ENCODE measurements at regions not wholly inside any gene's neighbourhood (a gene's known extent, or its start where the extent isn't known, plus 50 kb on each side); places are given as distances from the start of the nearest gene placed in this dataset.

DNA sequence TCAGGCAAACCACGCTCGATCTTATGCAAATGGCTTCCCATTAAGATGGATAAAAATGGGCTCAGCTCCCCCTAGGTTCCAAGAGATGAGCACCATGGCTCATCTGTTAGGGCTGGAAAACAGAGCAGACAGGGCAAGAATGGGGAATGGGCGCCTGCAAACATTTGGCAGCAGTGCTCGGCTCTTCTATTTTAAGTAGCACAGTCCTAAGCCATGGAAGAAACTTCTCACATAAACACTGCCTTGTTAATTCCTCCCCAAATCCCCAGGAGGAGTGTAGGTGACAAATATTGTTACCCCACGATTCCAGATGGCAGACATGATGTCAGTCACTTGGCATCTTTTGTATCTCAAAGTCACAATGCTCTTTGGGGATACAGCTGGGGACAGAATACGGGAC lies 221.8 kb downstream of the ICE1 start:
- H3K27ac ChIP-seq: no peak overlapping the region
- H3K4me3 ChIP-seq: no peak overlapping the region

DNA sequence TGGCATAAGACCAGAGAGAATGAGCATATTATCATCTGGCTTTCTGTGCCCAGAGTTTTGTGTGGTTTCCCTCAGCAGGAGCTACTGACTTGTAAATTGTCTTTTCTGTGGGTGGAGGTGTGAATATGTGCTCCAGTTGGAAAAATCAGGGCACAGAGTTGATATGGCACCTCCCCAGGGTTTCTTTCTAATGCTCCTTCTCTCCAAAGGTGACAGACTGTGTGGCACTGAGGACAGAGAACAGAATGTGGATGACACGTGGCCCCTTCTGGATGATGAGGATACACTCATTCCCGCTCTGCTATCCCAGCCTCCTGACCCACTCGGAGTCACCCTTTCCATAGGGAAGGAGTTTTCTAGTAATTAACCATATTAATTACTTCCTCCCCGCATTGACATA lies 221.0 kb downstream of the ICE1 start:
- H3K27ac ChIP-seq: no peak overlapping the region
- no peak overlapping the region for H3K4me3 ChIP-seq

DNA sequence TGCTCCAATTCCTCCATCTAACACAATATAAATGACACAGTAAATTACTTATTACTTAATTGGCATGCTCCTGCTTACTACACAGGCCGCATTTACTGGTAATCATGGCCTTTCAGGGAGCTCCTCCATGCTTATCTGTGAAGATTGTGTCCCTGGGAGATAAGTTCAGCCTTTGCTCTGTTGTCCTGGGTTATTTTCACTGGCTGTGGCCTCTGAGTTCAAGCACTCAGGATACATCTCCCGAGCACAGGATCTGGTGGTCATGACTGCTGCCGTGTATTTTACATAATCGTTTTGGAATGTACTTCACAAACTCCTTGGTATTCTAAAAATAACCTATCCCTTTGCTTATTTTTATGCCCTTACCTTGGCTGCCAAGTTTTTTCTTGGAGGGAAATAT lies 215.7 kb downstream of the ICE1 start:
- H3K27ac ChIP-seq: no peak overlapping the region

DNA sequence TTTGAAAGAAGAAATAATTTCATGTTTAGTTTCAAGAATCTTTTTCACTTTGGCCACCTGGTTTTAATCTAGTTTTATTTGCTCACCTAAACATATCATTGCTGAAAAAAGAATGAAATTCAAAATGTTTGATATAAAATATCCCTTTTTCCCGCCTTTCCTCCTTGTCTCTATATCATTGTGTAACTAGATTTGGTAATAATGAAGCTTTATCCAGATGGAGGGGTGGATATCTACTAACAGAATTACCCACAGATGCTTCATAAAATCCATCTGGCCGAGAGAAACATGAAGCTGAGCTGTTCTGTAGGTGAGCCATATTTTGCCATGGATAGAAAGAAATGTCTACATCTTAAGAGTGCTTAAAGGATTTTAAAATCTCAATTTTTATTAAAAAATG lies 214.7 kb downstream of the ICE1 start:
- Histone ChIP-seq H3K27ac (no peak overlapping the region), H3K4me3 (no peak overlapping the region)

More for the DNA sequence above, 215.7 kb downstream of the ICE1 start:
- H3K4me3 ChIP-seq: no peak overlapping the region

GRCh38 chr5:5634817-5635216 lies 212.3 kb downstream of the ICE1 start:
- Histone ChIP-seq H3K4me3 (no peak overlapping the region), H3K27ac (no peak overlapping the region)

DNA sequence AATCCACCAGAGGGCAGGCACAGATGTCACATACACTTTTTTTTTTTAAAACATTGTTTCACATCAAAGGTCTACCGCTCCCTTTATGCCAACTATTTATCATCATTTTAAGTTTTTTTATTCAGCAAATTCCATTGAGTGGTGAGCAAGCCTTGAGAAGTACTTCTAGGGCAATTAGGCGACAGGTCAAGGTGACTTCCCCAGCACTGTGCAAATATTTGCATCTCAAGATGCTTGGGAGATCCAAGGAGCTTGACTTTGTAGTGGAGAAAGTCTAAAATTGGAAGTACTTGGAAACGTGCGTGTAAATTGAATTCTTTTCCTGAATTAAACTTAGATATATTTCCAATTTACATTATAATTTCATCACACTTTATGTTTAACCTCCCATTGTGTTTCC lies 211.1 kb downstream of the ICE1 start:
- no peak overlapping the region for H3K27ac ChIP-seq
- H3K4me3 ChIP-seq: no peak overlapping the region

DNA sequence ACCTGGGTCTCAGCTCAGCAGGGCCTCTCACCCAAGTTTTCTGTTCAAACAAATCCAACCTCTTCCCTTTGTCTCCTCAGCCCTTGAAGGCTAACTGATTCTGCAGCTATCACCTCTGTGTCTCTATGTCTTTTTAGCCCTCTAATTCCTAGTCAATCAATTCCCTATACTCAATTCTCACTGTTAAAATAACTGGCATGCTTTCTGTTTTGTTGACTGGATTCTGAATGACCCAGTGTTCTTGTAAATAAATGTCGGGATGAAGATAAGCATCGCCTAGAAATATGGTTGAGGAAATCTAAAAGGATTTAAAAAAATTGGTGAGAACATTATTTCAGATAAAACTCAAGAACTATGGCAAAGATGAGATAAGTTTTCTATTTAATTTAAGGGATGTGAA lies 210.2 kb downstream of the ICE1 start:
- Histone ChIP-seq H3K27ac (no peak overlapping the region), H3K4me3 (no peak overlapping the region)

GRCh38 chr5:5629607-5629978 lies 207.1 kb downstream of the ICE1 start:
- no peak overlapping the region for H3K27ac ChIP-seq
- no peak overlapping the region for H3K4me3 ChIP-seq

DNA sequence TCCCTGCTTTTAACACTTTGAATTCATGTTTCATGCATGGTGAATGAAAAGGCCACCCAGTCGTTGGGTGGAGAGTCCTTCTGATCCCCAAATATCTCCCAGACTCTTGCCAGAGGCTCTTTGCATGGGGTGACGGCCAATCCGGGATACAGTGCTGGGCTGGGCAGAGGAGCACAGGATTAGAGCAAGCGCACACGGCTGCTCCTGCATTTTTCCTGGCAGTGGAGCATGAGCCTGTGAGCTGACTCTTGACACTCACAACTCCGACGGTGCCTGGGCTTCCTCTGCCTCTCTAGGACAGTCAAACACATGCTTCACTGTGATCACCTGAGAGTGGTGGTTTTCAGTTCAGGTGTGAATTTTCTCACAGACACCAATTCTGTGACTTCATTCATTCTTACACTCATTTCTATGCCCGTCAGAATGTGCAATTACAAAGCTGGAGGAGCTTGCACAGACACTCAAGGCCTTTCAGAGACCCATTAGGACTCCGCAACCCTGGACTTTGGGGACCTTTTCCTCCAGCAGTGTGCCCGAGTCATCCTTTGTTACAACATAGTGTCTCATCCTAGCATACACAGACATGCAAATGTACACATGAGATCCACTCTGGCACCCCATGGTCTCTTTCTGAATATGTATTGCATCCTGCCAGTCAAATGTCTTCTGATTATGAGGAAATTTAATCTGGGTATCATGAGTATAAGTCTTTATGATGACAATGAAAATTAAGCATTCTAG lies 206.6 kb downstream of the ICE1 start:
- H3K4me3 ChIP-seq: no peak overlapping the region
- no peak overlapping the region for H3K27ac ChIP-seq

DNA sequence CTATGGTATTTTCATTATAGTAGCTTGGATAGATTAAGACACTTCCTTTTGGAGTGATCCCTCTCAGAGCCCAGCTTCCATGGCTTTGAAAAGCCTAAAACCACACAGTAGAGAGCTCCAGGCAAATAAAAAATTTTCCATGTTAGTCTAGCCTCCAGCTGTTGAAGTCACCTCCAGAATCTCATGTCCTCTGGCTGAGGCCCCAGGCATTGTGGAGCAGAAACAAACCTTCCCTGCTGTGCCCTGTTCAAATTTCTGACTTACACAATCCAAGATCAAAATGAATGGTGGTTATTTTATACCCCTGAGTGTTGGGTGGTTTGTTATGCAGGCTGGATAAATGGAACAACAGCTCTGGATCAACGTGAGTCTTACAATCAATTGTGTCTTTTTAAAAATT lies 203.9 kb downstream of the ICE1 start:
- H3K27ac ChIP-seq: no peak overlapping the region
- no peak overlapping the region for H3K4me3 ChIP-seq

DNA sequence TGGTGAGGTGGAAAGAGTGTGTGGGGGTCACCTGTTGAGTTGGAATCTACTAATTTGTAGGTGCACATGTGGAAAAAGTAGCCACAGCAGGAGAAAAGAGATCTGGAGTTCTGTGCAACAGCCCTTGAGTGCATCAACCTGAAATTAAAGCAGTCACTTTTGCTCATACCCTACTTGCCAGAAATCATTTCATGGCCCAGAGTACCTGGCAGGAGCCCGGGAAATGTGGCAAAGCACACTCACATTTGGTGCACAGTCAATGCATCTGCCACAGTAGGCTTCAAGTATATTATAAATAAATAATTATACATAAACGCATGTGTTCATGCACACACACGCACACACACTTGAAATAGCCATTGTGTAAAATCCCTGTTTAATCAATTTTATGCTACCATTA lies 203.0 kb downstream of the ICE1 start:
- Histone ChIP-seq H3K27ac (no peak overlapping the region), H3K4me3 (no peak overlapping the region)

DNA sequence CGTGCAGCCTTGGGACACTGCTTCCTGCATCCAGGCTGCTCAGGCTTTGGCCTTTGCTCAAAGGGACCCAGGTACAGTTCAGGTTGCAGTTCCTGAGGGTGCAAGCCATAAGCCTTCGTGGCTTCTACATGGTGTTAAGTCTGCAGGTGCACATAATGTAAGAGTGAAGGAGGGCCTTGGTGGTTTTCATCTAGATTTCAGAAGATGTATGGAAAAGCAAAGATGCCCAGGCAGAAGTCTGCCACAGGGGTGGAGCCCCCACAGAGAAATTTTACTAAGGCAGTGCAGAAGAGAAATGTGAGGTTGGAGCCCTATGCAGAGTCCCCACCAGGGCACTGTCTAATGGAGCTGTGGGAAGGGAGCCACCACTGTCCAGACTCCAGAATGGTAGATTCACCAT lies 200.9 kb downstream of the ICE1 start:
- Histone ChIP-seq H3K4me3 (no peak overlapping the region), H3K27ac (no peak overlapping the region)

DNA sequence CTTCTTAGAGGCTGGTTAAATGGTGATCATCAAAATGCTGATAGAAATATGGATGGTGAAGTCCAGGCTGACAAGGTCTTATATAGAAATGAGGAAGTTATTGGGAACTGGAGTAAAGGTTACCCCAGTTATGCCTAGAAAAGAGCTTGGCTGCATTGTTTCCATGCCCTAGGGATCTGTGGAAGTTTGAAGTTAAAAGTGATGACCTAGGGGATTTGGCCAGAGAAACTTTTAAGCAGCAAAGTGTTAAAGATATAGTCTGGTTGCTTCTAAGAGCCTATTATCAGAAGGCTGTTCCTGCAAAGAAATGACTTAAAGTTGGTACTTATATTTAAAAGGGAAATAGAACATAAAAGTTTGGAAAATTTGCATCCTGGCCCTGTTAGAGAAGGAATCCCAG lies 200.3 kb downstream of the ICE1 start:
- Histone ChIP-seq H3K4me3 (no peak overlapping the region), H3K27ac (no peak overlapping the region)

GRCh38 chr5:5619546-5619945 lies 197.1 kb downstream of the ICE1 start:
- no peak overlapping the region for H3K27ac ChIP-seq

DNA sequence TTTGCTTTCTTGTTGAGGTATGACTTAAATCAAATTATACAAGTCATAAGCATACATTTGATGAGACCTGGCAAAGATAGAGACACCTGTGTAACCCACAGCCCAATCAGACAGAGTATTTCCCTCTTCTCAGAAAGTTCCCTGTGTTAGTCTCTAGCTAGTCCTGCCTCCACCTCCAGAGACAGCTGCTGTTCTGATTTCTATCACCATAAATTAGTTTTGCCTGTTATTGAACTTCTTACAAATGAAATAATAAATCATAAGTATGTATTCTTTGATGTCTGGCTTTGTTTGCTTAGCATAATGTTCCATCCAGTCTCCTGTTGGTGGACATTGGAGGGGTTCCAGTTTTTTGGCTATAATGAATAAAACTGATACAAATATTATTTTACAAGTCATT lies 194.5 kb downstream of the ICE1 start:
- no peak overlapping the region for H3K4me3 ChIP-seq
- H3K27ac ChIP-seq: no peak overlapping the region

More at GRCh38 chr5:5619546-5619945, 197.1 kb downstream of the ICE1 start:
- no peak overlapping the region for H3K4me3 ChIP-seq

- no peak overlapping the region for H3K27ac ChIP-seq
- H3K4me3 ChIP-seq: no peak overlapping the region
Observed at GRCh38 chr5:5616247-5616895, 193.9 kb downstream of the ICE1 start.

- no peak overlapping the region for H3K4me3 ChIP-seq
- H3K27ac ChIP-seq: no peak overlapping the region
Observed at GRCh38 chr5:5615569-5615968, 193.1 kb downstream of the ICE1 start.

DNA sequence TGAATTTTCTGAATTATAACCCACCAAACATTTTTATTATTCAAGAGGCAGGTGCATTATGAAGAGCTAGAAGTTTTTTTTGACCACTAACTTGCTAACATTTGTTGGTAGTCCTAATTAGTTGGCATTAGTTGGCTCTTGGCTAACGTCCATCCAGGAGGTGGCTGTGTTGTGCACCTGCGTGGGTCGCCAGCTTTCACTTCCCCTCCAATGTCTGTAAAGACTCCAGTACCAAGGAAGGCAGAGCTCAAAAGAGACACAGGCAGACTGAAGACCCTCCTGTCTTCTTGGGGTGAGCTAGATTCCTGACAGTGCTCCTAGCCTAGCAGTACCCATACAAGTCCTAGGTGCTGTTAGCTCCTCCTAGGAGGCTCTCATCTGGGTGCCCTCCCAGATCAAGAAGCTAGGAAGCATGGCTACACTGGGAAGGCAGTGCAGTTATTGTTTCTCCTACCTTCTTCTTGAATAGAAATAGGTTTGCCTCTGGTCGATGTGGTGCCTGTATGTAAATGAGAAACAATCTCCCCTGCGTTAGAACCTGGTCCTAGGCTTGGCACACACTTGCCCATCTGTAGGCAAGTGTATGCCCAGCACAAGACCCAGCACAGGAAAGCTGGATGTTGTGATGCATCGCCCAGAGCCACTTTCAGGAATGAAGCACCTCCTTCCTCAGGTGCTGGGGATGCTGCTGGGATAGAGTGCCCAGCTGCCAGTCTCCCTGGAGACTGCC lies 190.9 kb downstream of the ICE1 start:
- no peak overlapping the region for H3K4me3 ChIP-seq
- H3K27ac ChIP-seq: no peak overlapping the region

- no peak overlapping the region for H3K27ac ChIP-seq
- H3K4me3 ChIP-seq: no peak overlapping the region
Observed at GRCh38 chr5:5612096-5612495, 189.6 kb downstream of the ICE1 start.

DNA sequence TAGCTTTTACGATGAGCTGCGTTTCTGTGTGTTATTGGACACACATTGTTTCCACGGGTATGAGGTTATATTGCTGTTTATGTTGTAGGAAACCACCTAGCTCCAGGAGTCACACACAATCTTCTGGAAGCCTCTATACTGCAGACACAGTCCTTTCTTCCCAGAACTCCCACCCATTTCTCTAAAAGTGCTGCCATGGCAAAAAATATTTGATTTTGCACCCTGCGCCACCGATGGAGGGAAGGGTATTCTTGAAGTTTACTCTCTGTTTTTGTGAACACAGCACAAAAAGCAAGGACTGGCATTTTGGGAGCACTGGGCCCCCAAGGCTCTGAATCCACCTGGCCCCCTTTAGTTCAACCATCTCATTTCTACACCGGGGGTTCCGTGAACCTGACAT lies 187.5 kb downstream of the ICE1 start:
- Histone ChIP-seq H3K4me3 (no peak overlapping the region), H3K27ac (no peak overlapping the region)

DNA sequence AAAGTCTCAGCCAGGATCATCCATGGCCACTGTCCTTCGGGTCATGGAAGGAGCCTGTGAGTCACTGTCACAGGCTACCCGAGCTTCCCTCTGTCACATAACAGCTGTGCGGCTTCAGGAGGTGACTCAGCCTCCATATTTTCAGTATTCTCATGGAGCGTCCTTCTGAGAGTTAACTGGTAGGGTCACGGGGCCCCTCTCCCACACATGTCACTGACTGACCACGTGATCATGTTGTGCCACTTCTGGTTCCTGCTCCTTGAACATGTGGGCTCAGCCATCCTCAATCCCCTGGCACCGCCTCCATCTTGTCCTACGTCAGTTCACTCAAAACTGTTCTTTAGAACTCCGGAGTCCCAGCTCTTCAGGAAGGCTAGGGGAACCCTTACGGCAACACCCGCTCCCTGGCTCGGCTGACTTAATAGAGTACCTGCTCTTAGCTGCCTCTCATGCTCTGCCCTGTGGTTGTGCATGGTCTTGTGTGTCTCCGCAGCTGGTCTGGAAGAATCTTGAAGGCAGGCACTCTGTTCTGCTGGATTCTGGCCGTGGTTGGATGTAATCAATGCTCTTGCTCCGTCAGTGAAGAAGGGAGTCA lies 182.8 kb downstream of the ICE1 start:
- Histone ChIP-seq H3K4me3 (no peak overlapping the region), H3K27ac (no peak overlapping the region)

All from skin epidermis (tissue), 12 donors.